Lower leg skin (tissue), 4 donors: ENCODE measurements at regions not wholly inside any gene's neighbourhood (a gene's known extent, or its start where the extent isn't known, plus 50 kb on each side); places are given as distances from the start of the nearest gene placed in this dataset.

Experiments
- DNase-seq, 2 donors: peaks; one replicate each; pipeline ENCODE4 v3.0.0-alpha.2; 2019; ENCODE audit warnings: low spot score in 2 of 2
- H3K4me3 ChIP-seq: fragments of 200-600 bp; sonication (generic); 2 replicates; pipeline ENCODE4 v1.5.1; 2017; ENCODE audit warnings: mild to moderate bottlenecking, low read depth; ENCODE audit not compliant: poor library complexity, severe bottlenecking
- CTCF ChIP-seq, 3 donors: fragments of 450-650 bp; IDR thresholded peaks; one replicate each; pipeline ENCODE4 v1.5.1; 2016; ENCODE audit warnings: antibody characterized with exemption in 3 of 3, mild to moderate bottlenecking in 3 of 3, moderate library complexity in 2 of 3
- POLR2A ChIP-seq, 2 donors: fragments of 450-650 bp; IDR thresholded peaks; one replicate each; pipeline ENCODE4 v1.6.1; 2016 to 2017; ENCODE audit warnings: antibody characterized with exemption in 2 of 2, mild to moderate bottlenecking in 1 of 2, moderate library complexity in 1 of 2
- WGBS, 2 donors: methylation state at CpG; one replicate each; pipeline ENCODE4 v1.1.5; 2018; 5-methylcytosine and 5-hydroxymethylcytosine counted together
- intact Hi-C: fragments of 100-400 bp; cut with DNase I; formaldehyde crosslinking; loops from one replicate; pipeline ENCODE4 v1.15.0; 2023; ENCODE audit warnings: low total_unique reads

GRCh38 chr4:18881556-18881955, 860.0 kb upstream of the LCORL start:
- intact Hi-C loops, result no loop called here
- H3K4me3 ChIP-seq, result no peak overlapping the region
- WGBS, 2 donors, result 76 to 86% methylated on average over 1 of the region's 1 CpG
- TF ChIP-seq POLR2A (IDR thresholded peaks at IDR 0.05) (no peak), CTCF (IDR thresholded peaks at IDR 0.05) (no peak)
- DNase-seq, result no peak

- DNase-seq, result no peak
- H3K4me3 ChIP-seq, result no peak overlapping the region
- no peak for TF ChIP-seq POLR2A (IDR thresholded peaks at IDR 0.05)
- TF ChIP-seq CTCF (IDR thresholded peaks at IDR 0.05), result no peak
- WGBS, 2 donors, result 13 to 16% methylated on average over 2 of the region's 2 CpGs
- intact Hi-C loops, result no loop called here
Measured at GRCh38 chr4:18880871-18881270, 859.3 kb upstream of the LCORL start.

GRCh38 chr4:18878561-18878960, 857.0 kb upstream of the LCORL start:
- 37 to 39% methylated on average over 1 of the region's 1 CpG for WGBS, 2 donors
- no peak overlapping the region for H3K4me3 ChIP-seq
- no peak for DNase-seq
- intact Hi-C loops, result no loop called here
- no peak for TF ChIP-seq CTCF (IDR thresholded peaks at IDR 0.05)
- TF ChIP-seq POLR2A (IDR thresholded peaks at IDR 0.05), result no peak

- DNase-seq, result no peak
- intact Hi-C loops, result no loop called here
- H3K4me3 ChIP-seq, result no peak overlapping the region
- 12 to 17% methylated on average over 1 of the region's 1 CpG for WGBS, 2 donors
- TF ChIP-seq CTCF (IDR thresholded peaks at IDR 0.05), result no peak
- TF ChIP-seq POLR2A (IDR thresholded peaks at IDR 0.05), result no peak
Measured at GRCh38 chr4:18869166-18869565, 847.6 kb upstream of the LCORL start.

GRCh38 chr4:18860836-18861530, 839.4 kb upstream of the LCORL start:
- intact Hi-C loops, result no loop called here
- WGBS, 2 donors, result 80 to 86% methylated on average over 2 of the region's 2 CpGs
- DNase-seq, result no peak
- TF ChIP-seq POLR2A (IDR thresholded peaks at IDR 0.05) (no peak), CTCF (IDR thresholded peaks at IDR 0.05) (no peak)
- H3K4me3 ChIP-seq, result no peak overlapping the region

- WGBS, 2 donors, result 55 to 61% methylated on average over 2 of the region's 2 CpGs
- no peak for DNase-seq
- no peak for TF ChIP-seq POLR2A (IDR thresholded peaks at IDR 0.05)
- no peak for TF ChIP-seq CTCF (IDR thresholded peaks at IDR 0.05)
- no peak overlapping the region for H3K4me3 ChIP-seq
- intact Hi-C loops, result no loop called here
Measured at GRCh38 chr4:18859468-18859867, 837.9 kb upstream of the LCORL start.
